ENCODE measurements at regions not wholly inside any gene's neighbourhood (a gene's known extent, or its start where the extent isn't known, plus 50 kb on each side); places are given as distances from the start of the nearest gene placed in this dataset.
"Not testable (repeated sequence)": the region's sequence is repeated elsewhere in the genome, so short reads cannot be mapped to it uniquely, and the experiment has no call there.

DNA sequence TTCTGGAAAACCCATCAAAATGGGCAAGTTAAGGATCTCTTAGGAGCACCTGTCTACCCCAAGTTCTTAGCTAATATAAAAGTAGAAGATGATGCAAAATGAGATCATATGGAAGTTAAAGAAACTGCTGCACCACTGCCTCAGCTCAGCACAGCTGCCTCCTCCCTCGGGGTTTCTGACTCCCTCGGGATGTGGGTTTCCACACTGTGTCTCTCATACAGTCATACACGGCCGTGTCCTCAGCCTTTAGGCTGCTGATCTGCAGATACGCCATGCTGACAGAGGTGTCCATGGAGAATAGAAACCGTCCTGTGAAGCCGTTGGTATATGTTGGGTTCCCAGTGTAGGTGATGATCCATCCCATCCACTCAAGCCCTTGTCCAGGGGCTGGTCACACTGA is 898.8 kb downstream of the TMEM121 start:
- TF ChIP-seq, protein P1, sequence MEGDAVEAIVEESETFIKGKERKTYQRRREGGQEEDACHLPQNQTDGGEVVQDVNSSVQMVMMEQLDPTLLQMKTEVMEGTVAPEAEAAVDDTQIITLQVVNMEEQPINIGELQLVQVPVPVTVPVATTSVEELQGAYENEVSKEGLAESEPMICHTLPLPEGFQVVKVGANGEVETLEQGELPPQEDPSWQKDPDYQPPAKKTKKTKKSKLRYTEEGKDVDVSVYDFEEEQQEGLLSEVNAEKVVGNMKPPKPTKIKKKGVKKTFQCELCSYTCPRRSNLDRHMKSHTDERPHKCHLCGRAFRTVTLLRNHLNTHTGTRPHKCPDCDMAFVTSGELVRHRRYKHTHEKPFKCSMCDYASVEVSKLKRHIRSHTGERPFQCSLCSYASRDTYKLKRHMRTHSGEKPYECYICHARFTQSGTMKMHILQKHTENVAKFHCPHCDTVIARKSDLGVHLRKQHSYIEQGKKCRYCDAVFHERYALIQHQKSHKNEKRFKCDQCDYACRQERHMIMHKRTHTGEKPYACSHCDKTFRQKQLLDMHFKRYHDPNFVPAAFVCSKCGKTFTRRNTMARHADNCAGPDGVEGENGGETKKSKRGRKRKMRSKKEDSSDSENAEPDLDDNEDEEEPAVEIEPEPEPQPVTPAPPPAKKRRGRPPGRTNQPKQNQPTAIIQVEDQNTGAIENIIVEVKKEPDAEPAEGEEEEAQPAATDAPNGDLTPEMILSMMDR (IDR thresholded peaks at IDR 0.05; ENCODE audit: extremely low read depth in 1 of 2, insufficient read depth in 1 of 2, low read depth in 1 of 2, low read length in 2 of 2) = not testable (repeated sequence)
- not testable (repeated sequence) for TF ChIP-seq MYC (IDR thresholded peaks at IDR 0.05; ENCODE audit: low read depth, low read length); EZH2 (IDR thresholded peaks at IDR 0.05; ENCODE audit: borderline replicate concordance, low read depth, low read length, severe bottlenecking); FOS (IDR thresholded peaks at IDR 0.05; ENCODE audit: borderline replicate concordance, insufficient read depth, low read length)

All from endothelial cell of umbilical vein (primary cell).